OCI-LY7 (cell line): ENCODE measurements at regions not wholly inside any gene's neighbourhood (a gene's known extent, or its start where the extent isn't known, plus 50 kb on each side); places are given as distances from the start of the nearest gene placed in this dataset.

Experiments
- CTCF ChIP-seq: fragments of 200-600 bp; sonication (generic); conservative IDR thresholded peaks from 2 replicates; pipeline ENCODE4 v1.5.1; 2014; ENCODE audit warnings: mild to moderate bottlenecking, antibody characterized with exemption, low read length, moderate library complexity, mixed read lengths
- EZH2phosphoT487 ChIP-seq: fragments of 200-600 bp; sonication (generic); IDR thresholded peaks from 2 replicates; pipeline ENCODE4 v1.6.1; 2018; ENCODE audit warnings: low read depth, borderline replicate concordance, mild to moderate bottlenecking, mixed run types, antibody characterized with exemption, low read length, moderate library complexity, mixed read lengths

- TF ChIP-seq CTCF (no peak), EZH2phosphoT487 (no peak)
These were observed 98.3 kb upstream of the CD55 start for GRCh38 chr1:207223162-207223561.
